HEK293 (cell line): ENCODE measurements at regions not wholly inside any gene's neighbourhood (a gene's known extent, or its start where the extent isn't known, plus 50 kb on each side); places are given as distances from the start of the nearest gene placed in this dataset.

ENCODE experiments used
- CTCF ChIP-seq: fragments of 450-650 bp; formaldehyde crosslinking; IDR thresholded peaks from 2 replicates; pipeline ENCODE4 v1.5.1; 2016; ENCODE audit warnings: missing biosample characterization, missing genetic modification characterization
- PATZ1 ChIP-seq: fragments of 450-650 bp; formaldehyde crosslinking; IDR thresholded peaks from 2 replicates; pipeline ENCODE4 v1.5.1; 2016; ENCODE audit warnings: missing biosample characterization, missing genetic modification characterization
- ZBTB48 ChIP-seq: fragments of 450-650 bp; formaldehyde crosslinking; IDR thresholded peaks from 2 replicates; pipeline ENCODE4 v1.5.1; 2016; ENCODE audit warnings: missing biosample characterization, missing genetic modification characterization
- ZNF664 ChIP-seq: fragments of 450-650 bp; formaldehyde crosslinking; IDR thresholded peaks from 2 replicates; pipeline ENCODE4 v1.5.1; 2016; ENCODE audit warnings: missing biosample characterization, missing genetic modification characterization
- ZNF768 ChIP-seq: fragments of 450-650 bp; formaldehyde crosslinking; IDR thresholded peaks from 2 replicates; pipeline ENCODE4 v1.5.1; 2018; ENCODE audit warnings: missing biosample characterization, mild to moderate bottlenecking, missing genetic modification characterization

GRCh38 chr2:2931318-2932075 lies 446.1 kb downstream of the EIPR1 start:
- TF ChIP-seq PATZ1 (tag by site-specific recombination) (no peak), ZNF768 (tag by site-specific recombination) (no peak), CTCF (tag by site-specific recombination) (no peak), ZBTB48 (no peak), ZNF664 (tag by site-specific recombination) (no peak)
